Esophagus muscularis mucosa (tissue), 4 donors: ENCODE measurements at regions not wholly inside any gene's neighbourhood (a gene's known extent, or its start where the extent isn't known, plus 50 kb on each side); places are given as distances from the start of the nearest gene placed in this dataset.

Experiments
- CTCF ChIP-seq, 3 experiments: fragments of 200-600 bp in 2 of 3; fragments of 450-650 bp in 1 of 3; sonication (generic) in 2 of 3; IDR thresholded peaks; one replicate each; pipeline ENCODE4 v1.5.1; 2017 to 2019; ENCODE audit warnings: antibody characterized with exemption in 3 of 3, mild to moderate bottlenecking in 2 of 3, moderate library complexity in 1 of 3
- EP300 ChIP-seq: sonication (generic); formaldehyde crosslinking; IDR thresholded peaks from one replicate; pipeline ENCODE4 v1.6.1; 2017; ENCODE audit warnings: antibody characterized with exemption
- POLR2A ChIP-seq: fragments of 450-650 bp; IDR thresholded peaks from one replicate; pipeline ENCODE4 v1.6.1; 2017; ENCODE audit warnings: antibody characterized with exemption, moderate library complexity, mild to moderate bottlenecking, low read depth
- POLR2AphosphoS5 ChIP-seq, 2 donors: sonication (generic); formaldehyde crosslinking; IDR thresholded peaks; one replicate each; pipeline ENCODE4 v1.6.1; 2017; ENCODE audit warnings: antibody characterized with exemption in 2 of 2

GRCh38 chr6:90689172-90689571 lies 102.3 kb upstream of the MAP3K7 start:
- TF ChIP-seq CTCF (IDR thresholded peaks at IDR 0.05) (no peak), EP300 (no peak), POLR2A (no peak), POLR2AphosphoS5 (IDR thresholded peaks at IDR 0.05) (no peak)
